ENCODE measurements at regions not wholly inside any gene's neighbourhood (a gene's known extent, or its start where the extent isn't known, plus 50 kb on each side); places are given as distances from the start of the nearest gene placed in this dataset.

- TF ChIP-seq POLR2A (IDR thresholded peaks at IDR 0.05) (no peak), CTCF (IDR thresholded peaks at IDR 0.05) (no peak)
These were observed 388.5 kb upstream of the CDH4 start for GRCh38 chr20:60863548-60863947.

Data from stomach (tissue), 4 donors.